LNCaP clone FGC (cell line): ENCODE measurements at regions not wholly inside any gene's neighbourhood (a gene's known extent, or its start where the extent isn't known, plus 50 kb on each side); places are given as distances from the start of the nearest gene placed in this dataset.

ENCODE experiments used
- DNase-seq: peaks from one replicate; pipeline ENCODE4 v3.0.0-alpha.2; 2011; ENCODE audit warnings: low read depth
- H3K4me3 ChIP-seq: 2 replicates; pipeline ENCODE4 v1.5.1; 2011; ENCODE audit warnings: mild to moderate bottlenecking, low read depth, low read length, control low read depth
- TF ChIP-seq, protein P1 (sequence below): IDR thresholded peaks from 2 replicates; pipeline ENCODE4 v1.5.1; 2012; ENCODE audit warnings: mild to moderate bottlenecking; ENCODE audit not compliant: control insufficient read depth, insufficient read depth; ENCODE audit errors: extremely low read depth

DNA sequence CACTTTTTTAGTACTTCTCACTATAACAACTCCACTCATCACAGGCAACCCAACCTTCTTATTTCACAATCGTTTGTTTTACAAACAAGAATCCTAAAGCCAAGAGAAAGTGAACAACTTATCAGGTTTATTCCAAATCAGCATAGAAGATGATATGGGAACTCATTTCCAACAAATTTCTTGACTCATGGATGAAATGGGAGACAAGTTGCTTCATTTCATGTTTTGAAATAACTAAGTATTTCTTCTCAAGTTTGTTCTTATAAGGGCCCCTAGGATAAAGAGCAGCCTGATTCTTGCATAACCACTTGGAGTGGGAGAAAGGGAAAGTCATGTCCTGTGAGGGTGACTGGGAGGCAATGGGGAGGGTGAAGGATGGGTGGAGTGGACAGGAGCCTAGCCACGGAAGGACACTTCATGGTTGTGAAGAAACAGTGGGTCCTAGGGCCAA lies 168.3 kb downstream of the DUSP6 start:
- H3K4me3 ChIP-seq: no peak overlapping the region
- TF ChIP-seq, protein P1, sequence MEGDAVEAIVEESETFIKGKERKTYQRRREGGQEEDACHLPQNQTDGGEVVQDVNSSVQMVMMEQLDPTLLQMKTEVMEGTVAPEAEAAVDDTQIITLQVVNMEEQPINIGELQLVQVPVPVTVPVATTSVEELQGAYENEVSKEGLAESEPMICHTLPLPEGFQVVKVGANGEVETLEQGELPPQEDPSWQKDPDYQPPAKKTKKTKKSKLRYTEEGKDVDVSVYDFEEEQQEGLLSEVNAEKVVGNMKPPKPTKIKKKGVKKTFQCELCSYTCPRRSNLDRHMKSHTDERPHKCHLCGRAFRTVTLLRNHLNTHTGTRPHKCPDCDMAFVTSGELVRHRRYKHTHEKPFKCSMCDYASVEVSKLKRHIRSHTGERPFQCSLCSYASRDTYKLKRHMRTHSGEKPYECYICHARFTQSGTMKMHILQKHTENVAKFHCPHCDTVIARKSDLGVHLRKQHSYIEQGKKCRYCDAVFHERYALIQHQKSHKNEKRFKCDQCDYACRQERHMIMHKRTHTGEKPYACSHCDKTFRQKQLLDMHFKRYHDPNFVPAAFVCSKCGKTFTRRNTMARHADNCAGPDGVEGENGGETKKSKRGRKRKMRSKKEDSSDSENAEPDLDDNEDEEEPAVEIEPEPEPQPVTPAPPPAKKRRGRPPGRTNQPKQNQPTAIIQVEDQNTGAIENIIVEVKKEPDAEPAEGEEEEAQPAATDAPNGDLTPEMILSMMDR: no peak
- DNase-seq: no peak

DNA sequence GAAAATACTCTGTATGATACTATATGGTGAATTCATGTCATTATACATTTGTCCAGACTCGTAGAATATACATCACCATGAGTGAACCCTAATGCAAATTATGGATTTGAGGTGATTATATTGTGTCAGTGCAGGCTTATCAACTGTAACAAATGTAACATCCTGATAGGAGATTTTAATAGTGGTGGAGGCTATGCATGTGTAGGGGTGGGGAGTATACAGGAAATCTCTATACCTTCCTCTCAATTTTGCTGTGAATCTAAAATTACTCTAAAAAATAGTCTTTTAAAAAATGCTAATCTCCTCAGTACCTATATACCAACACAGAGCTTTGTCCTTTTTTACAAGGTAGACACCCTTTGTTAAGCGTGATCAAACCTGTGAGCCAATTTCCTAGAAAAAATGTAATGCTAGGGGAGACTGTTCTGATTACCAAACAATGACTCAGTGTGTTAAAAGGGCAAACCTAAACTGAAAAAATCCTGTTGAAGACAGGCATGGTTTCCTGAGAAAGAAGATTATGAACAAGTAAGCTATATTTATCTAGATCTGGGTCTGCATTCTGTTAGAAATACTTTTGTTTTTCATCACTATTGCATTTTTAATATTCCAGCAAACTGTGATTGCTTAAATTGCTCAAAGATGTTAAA lies 170.9 kb downstream of the DUSP6 start:
- no peak for DNase-seq
- TF ChIP-seq, protein P1: no peak
- no peak overlapping the region for H3K4me3 ChIP-seq

DNA sequence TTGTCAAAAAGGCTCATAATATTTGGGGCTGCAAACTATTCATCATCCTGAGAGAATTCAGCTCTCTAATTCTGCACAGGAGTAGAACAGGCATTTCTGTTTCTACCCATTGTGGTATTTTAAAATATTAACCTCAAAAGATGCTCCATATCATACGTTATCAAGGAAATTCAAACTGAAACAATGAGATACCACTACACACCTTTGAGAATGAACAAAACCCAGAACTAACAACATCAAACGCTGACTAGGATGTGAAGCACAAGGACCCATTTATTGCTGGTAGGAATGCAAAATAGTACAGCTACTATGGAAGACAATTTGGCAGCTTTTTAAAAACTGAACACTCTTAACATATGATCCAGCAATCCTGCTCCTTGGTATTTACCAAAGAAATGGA lies 171.8 kb downstream of the DUSP6 start:
- TF ChIP-seq, protein P1: no peak
- no peak for DNase-seq
- no peak overlapping the region for H3K4me3 ChIP-seq

DNA sequence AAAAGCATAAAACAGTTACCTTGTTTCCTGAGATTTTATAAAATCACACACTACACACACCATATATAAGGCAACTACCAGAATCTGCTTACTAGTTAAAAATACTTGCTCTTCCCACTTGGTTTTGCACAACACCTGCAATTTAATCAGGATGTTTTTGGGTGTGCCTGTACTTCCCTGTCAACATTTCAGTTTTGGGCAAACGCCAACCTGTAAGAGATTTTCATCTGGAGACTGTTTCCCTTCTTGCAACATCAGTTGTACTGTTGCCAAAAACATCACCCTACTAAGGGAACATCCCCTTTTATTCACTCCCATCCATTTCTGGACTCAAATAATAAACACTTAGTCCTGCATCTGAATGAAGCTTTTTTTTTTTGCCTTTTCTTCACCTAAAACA lies 172.3 kb downstream of the DUSP6 start:
- DNase-seq: peak; percentile 54
- no peak overlapping the region for H3K4me3 ChIP-seq
- TF ChIP-seq, protein P1: no peak

DNA sequence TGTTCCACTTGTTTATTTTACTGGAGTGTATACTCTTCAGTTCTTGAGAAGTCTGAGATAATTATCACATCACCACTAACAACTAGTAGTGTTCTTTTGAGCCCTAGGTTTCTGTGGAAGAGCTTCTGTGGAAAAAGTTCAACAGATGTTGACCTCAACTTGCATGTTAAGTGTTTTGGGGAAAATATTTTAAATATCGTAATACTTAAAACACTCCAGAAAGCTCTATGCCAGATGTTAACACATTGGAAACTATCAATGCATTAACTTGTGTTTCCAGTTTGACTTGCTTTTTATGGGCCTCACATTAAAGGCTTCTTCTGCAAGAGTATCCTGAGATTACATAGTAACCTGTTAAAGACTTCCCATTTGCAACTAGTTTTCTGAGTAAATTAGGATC lies 173.1 kb downstream of the DUSP6 start:
- no peak overlapping the region for H3K4me3 ChIP-seq
- peak; percentile 69 for DNase-seq
- TF ChIP-seq, protein P1: no peak

DNA sequence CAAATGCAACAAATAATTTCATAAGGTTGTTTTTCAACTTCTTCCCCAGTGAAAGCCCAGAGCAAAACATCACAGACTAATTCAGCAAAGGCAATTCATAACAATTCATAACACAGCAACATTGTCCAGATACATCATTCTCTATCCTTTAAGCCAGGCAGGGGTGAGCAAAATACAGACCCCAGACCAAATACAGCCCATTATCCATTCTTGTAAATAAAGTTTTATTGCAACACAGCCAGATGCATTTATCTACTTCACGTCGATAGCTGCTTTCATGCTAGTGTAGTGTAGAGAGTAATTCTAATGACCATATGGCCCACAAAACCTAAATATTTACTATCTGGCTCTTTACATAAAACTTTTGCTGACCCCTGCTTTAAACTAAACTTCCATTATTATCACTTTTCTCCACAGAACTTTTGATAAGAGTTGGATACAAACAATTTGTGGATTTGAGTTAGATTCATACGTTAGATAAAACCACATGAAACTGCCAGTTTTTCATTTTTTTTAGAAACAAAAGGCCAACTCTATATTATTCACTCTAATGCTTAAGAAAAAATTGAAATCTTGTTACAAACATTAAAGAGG lies 174.4 kb downstream of the DUSP6 start:
- TF ChIP-seq, protein P1: no peak
- no peak overlapping the region for H3K4me3 ChIP-seq
- no peak for DNase-seq

DNA sequence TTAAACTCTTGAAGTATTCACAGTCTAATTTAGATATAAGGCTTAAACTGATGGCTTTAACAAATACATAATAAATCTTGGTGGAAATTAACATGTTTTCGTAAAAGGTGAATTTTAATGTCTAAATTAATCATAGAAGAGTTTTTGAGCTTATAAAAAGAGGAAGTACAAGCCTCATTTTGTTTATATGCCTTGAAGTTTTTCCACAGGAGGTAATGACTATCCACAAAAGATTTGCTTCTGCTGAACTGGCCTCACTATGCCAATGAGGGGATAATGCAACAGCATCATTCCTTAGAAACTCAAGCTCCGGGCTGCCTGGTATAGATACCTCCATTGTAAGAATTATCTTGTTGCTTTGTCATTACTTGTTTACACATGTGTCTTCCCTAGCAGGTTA lies 175.6 kb downstream of the DUSP6 start:
- no peak for DNase-seq
- no peak overlapping the region for H3K4me3 ChIP-seq
- TF ChIP-seq, protein P1: no peak
